Fibroblast of skin of scalp (primary cell): ENCODE measurements at regions not wholly inside any gene's neighbourhood (a gene's known extent, or its start where the extent isn't known, plus 50 kb on each side); places are given as distances from the start of the nearest gene placed in this dataset.
"Not testable (repeated sequence)": the region's sequence is repeated elsewhere in the genome, so short reads cannot be mapped to it uniquely, and the experiment has no call there.

ENCODE experiments used
- DNase-seq: peaks from one replicate; pipeline ENCODE4 v3.0.0-alpha.2; 2013

DNA sequence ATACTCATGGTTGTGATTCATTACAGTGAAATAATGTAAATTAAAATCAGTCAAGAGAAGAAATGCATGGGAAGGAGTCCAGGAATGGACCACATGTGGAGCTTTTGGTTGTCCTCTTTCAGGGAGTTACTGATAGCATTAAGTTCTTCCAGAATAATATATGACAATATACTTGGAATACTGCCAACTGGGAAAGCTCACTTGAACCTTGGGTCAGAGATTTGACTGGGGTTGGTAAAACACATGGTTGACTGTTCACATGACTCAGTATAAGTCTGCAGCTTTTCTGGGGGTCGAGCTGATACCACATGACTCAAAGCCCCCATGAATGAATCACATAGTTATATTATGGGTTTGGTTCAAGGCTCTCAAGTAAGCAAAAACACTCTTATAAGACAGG lies 1109.0 kb upstream of the CHAC2 start:
- peak; percentile 92 for DNase-seq

- DNase-seq, result peak; percentile 28
These were observed 1127.9 kb upstream of the CHAC2 start for GRCh38 chr2:52639692-52640091.

DNA sequence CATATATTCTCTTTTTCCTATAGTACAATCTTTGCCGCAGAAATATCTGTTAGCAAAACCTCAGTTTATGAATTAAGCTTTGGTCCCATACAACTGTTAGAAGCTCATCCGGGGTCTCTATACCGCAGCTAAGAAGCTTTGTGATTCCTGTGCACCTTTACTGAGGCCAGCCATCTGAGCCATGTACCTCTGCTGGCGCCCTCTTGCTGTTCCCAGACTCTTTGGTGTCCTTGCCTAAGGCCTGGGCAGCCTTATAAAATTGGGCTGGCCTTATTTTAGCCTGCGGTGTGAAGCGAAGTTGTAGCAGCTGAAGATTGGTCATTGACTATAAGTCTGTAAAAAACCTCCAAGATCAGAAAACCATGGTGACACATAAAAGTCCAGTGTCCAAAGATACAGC lies 1135.1 kb upstream of the CHAC2 start:
- no peak for DNase-seq

GRCh38 chr2:52629944-52630343 lies 1137.7 kb upstream of the CHAC2 start:
- no peak for DNase-seq

- no peak for DNase-seq
These were observed 1138.1 kb upstream of the CHAC2 start for GRCh38 chr2:52629531-52629930.

- no peak for DNase-seq
These were observed 1145.3 kb upstream of the CHAC2 start for GRCh38 chr2:52622266-52622665.

- peak; percentile 15 for DNase-seq
These were observed 1154.5 kb upstream of the CHAC2 start for GRCh38 chr2:52613064-52613463.

GRCh38 chr2:52611759-52612158 lies 1155.8 kb upstream of the CHAC2 start:
- DNase-seq, result no peak

GRCh38 chr2:52608030-52608429 lies 1159.6 kb upstream of the CHAC2 start:
- no peak for DNase-seq

GRCh38 chr2:52597346-52597745 lies 1170.3 kb upstream of the CHAC2 start:
- DNase-seq, result peak; percentile 50

GRCh38 chr2:52594026-52594425 lies 1173.6 kb upstream of the CHAC2 start:
- DNase-seq, result peak; percentile 25

GRCh38 chr2:52584071-52584470 lies 1183.5 kb upstream of the CHAC2 start:
- not testable (repeated sequence) for DNase-seq

GRCh38 chr2:52572469-52572894 lies 1195.1 kb upstream of the CHAC2 start:
- no peak for DNase-seq

DNA sequence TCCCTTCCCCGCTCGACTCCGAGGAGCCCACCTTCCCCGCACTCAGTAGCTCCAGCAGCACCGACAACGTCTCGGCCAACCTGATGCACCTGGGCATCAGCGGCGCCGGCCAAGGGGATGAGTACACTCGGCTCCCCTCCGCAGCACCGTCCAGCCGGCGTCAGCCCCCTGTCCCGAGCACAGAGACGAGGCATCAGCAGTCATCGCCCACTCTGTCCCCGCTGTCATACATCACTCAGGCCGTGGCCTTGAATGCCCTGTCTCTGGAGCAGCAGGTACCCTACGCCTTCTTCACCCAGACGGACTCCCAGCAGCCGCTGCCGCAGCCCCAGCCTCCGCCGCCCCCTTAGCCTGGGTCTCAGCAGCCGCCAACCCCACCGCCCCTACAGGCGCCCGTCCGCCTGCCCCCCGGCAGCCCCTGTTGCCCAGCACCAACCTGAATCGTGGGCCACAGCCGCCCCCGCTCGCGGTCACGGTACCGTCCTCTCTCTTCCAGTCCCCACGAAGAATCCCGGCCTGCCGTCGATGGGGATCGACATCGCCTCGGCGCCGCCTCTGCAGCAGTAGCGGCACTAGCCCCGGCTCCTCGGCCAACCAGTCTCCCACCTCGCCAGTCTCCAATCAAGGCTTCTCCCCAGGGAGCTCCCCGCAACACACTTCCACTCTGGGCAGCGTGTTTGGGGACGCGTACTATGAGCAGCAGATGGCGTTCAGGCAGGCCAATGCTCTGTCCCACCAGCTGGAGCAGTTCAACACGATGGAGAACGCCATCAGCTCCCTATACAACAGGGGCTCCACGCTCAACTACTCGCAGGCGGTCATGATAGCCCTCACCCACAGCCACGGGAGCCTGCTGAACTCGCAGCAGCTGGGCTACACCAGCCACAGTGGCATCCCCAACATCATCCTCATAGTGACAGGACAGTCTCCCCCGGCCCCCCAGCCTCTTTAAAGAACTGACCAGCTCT lies 1195.9 kb upstream of the CHAC2 start:
- no peak for DNase-seq

DNA sequence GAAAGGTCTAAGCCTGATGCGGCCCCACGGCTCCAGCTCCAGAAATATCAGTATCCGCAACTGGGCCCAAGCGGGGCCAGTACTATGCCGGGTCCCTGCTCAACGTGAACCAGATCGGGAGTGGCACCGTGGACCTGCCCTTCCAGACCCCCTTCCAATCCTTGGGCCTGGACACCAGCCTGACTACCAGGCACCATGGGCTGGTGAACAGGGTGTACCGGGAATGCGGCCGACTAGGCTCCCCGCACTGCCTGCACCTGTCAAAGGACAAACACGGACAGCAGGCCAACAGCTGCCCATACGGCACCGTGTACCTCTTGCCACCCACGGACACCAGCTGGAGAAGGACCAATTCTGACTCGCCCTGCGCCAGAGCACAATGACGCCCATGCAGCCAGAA lies 1196.9 kb upstream of the CHAC2 start:
- DNase-seq, result no peak

- no peak for DNase-seq
These were observed 1204.5 kb upstream of the CHAC2 start for GRCh38 chr2:52563151-52563550.

- no peak for DNase-seq
These were observed 1209.3 kb upstream of the CHAC2 start for GRCh38 chr2:52558265-52558664.

DNA sequence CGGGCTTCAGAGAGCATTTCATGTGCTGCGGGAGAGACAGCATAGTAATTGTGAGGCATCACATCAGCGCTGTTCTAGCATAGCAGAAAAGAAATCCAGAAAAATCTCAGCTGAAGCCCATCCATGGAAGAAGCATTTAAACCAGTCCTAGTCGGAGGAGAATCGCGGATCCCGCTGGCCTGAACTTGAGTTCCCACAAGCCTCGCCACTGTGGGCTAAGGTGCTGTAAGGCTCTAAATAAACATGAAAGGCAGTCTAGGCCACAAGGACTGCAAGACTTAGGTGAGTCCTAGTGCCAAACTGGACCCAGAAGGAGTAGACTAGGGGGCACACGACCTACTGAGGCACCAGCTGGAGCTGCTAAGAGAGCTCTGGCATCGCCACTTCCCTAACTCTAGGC lies 1225.3 kb upstream of the CHAC2 start:
- no peak for DNase-seq

DNA sequence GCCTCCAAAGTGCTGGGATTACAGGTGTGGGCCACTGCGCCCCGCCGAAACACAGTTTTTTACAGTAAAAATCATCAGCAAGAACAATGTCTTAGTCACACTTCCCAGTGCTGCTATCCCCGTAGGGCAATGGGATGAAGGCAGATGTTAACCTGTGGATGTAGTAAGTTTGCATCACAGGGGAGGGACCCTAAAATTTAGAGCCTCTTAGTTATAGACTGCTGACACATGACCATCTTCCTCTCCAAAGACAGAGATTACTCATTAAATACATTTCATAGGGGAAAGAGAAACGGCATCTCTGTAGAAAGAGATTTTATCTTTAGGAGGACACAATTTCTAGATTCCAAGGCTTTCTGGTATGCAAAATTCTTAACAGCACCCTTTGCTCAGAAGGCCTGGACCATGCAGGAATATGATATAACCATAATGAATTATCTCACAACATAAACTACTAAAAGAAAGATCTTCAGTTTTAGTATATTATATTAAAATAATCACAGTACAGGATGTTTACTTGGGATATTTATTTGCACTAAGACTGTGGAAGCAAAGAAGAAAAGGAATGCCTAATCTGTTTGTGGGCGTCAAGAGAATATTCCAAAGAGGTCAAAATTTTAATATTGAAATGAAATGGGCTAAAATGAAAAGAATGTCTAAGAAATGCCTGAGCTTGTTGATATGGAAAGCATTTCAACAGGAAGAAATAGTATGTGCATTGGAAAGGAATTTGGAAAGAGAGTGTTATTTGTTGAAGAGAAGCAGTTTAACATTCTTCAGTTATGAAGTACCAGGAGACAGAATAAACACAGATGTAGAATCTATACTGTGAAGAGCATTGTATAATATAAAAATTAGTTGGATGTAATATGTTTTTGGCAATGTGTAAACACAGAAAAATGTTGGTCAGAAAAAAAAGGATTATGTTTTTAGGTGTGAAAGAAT lies 1228.3 kb upstream of the CHAC2 start:
- peak; percentile 72 for DNase-seq

- no peak for DNase-seq
These were observed 1230.0 kb upstream of the CHAC2 start for GRCh38 chr2:52537588-52537987.

GRCh38 chr2:52536929-52537460 lies 1230.6 kb upstream of the CHAC2 start:
- DNase-seq, result peak; percentile 58

DNA sequence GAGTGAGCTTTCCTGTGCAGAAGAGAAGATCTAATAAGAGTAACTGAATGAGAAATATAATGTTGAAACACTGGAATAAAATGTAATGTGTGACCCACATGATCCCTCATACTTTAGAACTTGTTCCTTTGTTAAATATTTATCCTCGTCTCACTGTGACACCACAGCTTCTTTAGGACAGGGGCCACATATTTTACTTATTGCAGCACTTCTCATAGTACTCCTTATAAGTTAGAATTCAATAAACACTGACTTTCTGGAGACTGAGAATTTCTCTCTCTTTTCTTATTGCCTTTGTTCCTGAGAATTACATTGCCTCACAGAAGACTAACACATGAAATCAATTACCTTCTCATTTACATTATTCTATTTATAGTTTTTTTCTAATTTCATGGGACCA lies 1234.6 kb upstream of the CHAC2 start:
- peak; percentile 69 for DNase-seq

DNA sequence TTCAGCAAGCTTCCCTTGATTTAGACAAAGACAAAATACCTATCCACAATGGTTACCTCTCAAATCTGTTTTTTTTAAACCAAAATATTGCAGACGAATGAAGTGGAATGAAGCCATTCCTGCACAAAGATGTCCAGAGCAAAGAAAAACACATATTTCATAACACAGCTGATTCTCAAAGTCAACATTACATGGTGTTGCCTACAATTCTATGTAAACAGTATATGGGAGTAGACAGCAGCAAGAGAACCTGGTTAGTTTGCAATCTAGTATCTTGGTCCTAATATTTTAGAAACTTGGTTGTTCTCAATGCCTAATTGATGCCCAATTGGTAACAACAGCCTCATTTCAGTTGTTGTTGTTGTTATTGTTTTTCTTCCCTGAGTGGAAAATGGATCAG lies 1240.9 kb upstream of the CHAC2 start:
- no peak for DNase-seq
